AG04450 (cell line): ENCODE measurements at regions not wholly inside any gene's neighbourhood (a gene's known extent, or its start where the extent isn't known, plus 50 kb on each side); places are given as distances from the start of the nearest gene placed in this dataset.

Experiments
- CTCF ChIA-PET: fragments of 300-600, 350-600 bp; formaldehyde crosslinking; extraction: SDS; loops from one replicate; lab custom pipeline; 2022; ENCODE audit warnings: antibody characterized with exemption, inconsistent platforms; lab: Charles Lee
- POLR2A ChIA-PET: fragments of 350-600 bp; formaldehyde crosslinking; extraction: SDS; loops from one replicate; lab custom pipeline; 2021; ENCODE audit warnings: antibody characterized with exemption, inconsistent platforms; lab: Yijun Ruan, JAX
- DNase-seq: peaks from one replicate; pipeline ENCODE4 v3.0.0-alpha.2; 2011; ENCODE audit warnings: low read depth, low spot score
- H3K27ac ChIP-seq: one replicate; pipeline ENCODE4 v1.5.1; 2012; ENCODE audit warnings: low read depth, low read length, control low read depth
- H3K27me3 ChIP-seq: one replicate; pipeline ENCODE4 v1.6.0; 2012; ENCODE audit warnings: low read length; ENCODE audit not compliant: control insufficient read depth, insufficient read depth
- H3K4me3 ChIP-seq: 2 replicates; pipeline ENCODE4 v1.5.1; 2011; ENCODE audit warnings: mild to moderate bottlenecking, low read depth, low read length, control low read depth
- H3K9me3 ChIP-seq: 2 replicates; pipeline ENCODE4 v1.5.1; 2012; ENCODE audit warnings: low read length; ENCODE audit not compliant: control insufficient read depth, insufficient read depth
- TF ChIP-seq, protein P1 (sequence below): IDR thresholded peaks from 2 replicates; pipeline ENCODE4 v1.5.1; 2011; ENCODE audit warnings: low read depth, low read length, control low read depth, inconsistent platforms

DNA sequence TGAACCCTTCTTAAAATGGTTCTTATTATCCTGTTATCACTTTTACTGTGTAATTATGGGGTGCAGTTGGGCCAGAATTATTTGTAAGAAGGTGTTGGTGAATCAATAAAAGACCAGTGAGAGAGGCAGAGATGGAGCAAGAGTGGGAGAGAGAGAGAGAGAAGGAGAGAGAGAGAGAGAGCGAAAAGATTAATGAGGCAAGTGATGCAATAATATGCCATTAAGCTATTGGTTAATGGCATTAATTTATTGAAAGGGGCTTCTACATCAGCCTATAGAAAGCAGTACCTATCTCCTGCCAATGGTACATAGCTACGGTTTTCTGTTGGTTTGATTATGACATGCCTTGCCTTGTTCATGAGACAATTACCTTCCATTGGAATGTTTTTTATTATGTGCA is 388.7 kb downstream of the RPS6KC1 start:
- Histone ChIP-seq H3K27me3 (no peaks in the 10 kb centered on the region), H3K27ac (no peak overlapping the region), H3K9me3 (no peaks in the 10 kb centered on the region), H3K4me3 (no peak overlapping the region)
- no peak for DNase-seq
- TF ChIP-seq, protein P1, sequence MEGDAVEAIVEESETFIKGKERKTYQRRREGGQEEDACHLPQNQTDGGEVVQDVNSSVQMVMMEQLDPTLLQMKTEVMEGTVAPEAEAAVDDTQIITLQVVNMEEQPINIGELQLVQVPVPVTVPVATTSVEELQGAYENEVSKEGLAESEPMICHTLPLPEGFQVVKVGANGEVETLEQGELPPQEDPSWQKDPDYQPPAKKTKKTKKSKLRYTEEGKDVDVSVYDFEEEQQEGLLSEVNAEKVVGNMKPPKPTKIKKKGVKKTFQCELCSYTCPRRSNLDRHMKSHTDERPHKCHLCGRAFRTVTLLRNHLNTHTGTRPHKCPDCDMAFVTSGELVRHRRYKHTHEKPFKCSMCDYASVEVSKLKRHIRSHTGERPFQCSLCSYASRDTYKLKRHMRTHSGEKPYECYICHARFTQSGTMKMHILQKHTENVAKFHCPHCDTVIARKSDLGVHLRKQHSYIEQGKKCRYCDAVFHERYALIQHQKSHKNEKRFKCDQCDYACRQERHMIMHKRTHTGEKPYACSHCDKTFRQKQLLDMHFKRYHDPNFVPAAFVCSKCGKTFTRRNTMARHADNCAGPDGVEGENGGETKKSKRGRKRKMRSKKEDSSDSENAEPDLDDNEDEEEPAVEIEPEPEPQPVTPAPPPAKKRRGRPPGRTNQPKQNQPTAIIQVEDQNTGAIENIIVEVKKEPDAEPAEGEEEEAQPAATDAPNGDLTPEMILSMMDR = no peak
- POLR2A ChIA-PET = no interaction called here
- CTCF ChIA-PET = interaction anchor here (0.9 kb wide), 1 partner anchor 195 kb away, joined by 3 read pairs; no protein-coding TSS in a partner anchor

DNA sequence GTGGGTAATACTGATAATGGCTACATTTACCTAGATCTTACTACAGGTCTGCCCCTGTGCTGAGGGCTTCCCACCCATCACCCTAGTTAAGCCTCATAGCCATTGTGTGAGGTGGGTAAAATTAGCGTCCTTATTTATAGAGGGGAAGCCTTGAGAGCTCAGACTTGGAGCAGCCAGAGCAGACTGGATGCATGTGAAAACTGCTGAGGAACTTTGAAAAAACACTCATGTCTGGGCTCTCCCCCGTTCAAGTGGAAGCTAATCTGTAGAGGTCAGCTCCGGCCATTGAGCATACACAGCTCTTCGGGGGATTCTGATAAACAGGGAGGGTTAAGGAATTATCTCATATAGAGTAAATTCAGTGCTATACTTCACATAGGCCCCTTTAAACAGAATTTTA is 389.7 kb downstream of the RPS6KC1 start:
- no peak overlapping the region for H3K27ac ChIP-seq
- TF ChIP-seq, protein P1 = no peak
- DNase-seq = no peak
- H3K4me3 ChIP-seq = no peak overlapping the region
- no peaks in the 10 kb centered on the region for H3K27me3 ChIP-seq
- POLR2A ChIA-PET = no interaction called here
- H3K9me3 ChIP-seq = no peaks in the 10 kb centered on the region
- CTCF ChIA-PET = no interaction called here

DNA sequence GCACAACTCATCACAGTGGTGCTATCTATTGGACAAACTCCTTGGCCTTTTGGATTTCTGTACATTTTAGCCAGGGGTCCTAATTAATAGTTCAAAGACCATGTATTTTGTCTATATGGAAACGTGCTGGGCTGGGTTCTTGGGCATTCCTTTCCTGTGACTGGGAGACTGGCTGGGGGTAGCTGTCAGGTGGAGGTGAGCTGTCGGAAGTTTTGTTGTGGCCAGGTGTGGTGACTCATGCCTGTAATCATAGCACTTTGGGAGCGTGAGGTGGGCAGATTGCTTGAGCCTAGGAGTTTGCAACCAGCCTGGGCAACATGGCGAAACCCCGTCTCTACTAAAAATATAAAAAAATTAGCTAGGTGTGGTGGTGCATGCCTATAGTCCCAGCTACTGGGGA is 392.4 kb downstream of the RPS6KC1 start:
- no peaks in the 10 kb centered on the region for H3K27me3 ChIP-seq
- no peak overlapping the region for H3K4me3 ChIP-seq
- H3K27ac ChIP-seq = no peak overlapping the region
- TF ChIP-seq, protein P1 = no peak
- DNase-seq = no peak
- no peaks in the 10 kb centered on the region for H3K9me3 ChIP-seq
- POLR2A ChIA-PET = no interaction called here
- CTCF ChIA-PET = no interaction called here

DNA sequence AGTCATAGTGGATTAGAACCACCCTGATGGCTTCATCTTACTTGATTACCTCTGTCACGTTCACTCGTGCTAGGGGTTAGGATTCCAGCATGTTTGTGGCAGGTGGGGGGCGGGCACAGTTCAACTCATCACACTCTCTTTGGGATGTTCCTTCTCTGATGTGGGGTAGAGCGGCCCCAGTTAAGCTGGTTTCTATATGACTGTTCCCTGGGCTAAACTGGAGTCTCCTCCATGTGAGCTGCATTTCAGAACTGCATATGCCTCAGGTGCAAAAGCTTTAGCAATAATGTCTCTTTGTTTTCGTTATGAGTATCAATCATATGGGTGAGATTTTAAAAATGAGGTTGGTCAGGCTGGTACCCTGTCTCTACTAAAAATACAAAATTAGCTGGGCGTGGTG is 393.2 kb downstream of the RPS6KC1 start:
- Histone ChIP-seq H3K27ac (no peak overlapping the region), H3K4me3 (no peak overlapping the region), H3K27me3 (no peaks in the 10 kb centered on the region), H3K9me3 (no peaks in the 10 kb centered on the region)
- ChIA-PET POLR2A (no interaction called here), CTCF (no interaction called here)
- TF ChIP-seq, protein P1 = no peak
- DNase-seq = no peak

DNA sequence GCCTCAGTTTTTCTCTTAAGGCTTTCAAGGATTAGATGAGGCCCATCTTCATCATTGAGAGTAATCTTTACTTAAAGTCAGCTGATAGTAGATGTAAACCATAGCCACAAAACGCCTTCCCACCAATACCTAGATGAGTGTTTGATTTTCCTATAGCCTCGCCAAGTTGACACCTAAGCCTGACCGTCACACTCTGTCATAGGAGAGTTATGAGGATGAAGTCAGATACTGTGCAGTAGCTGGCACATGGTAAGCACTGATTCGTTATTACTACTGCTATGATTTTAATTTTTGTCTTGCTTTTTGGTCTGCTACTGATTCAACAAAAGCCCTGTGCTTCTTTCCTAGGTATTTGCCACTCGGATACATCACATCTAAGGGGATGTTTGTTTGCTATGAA is 395.5 kb downstream of the RPS6KC1 start:
- POLR2A ChIA-PET = no interaction called here

More for the DNA sequence above, 395.5 kb downstream of the RPS6KC1 start:
- DNase-seq = no peak
- Histone ChIP-seq H3K9me3 (no peaks in the 10 kb centered on the region), H3K27me3 (no peaks in the 10 kb centered on the region), H3K4me3 (no peak overlapping the region), H3K27ac (no peak overlapping the region)
- CTCF ChIA-PET = no interaction called here
- TF ChIP-seq, protein P1 = no peak
